Activated CD4-positive, alpha-beta T cell treated with anti-CD3 and anti-CD28 coated beads, Interleukin-2, amount 50 U/mL, for 1 hour (primary cell): ENCODE measurements at regions not wholly inside any gene's neighbourhood (a gene's known extent, or its start where the extent isn't known, plus 50 kb on each side); places are given as distances from the start of the nearest gene placed in this dataset.

ENCODE experiments used
- DNase-seq: peaks from one replicate; pipeline ENCODE4 v3.0.0-alpha.2; 2020

DNA sequence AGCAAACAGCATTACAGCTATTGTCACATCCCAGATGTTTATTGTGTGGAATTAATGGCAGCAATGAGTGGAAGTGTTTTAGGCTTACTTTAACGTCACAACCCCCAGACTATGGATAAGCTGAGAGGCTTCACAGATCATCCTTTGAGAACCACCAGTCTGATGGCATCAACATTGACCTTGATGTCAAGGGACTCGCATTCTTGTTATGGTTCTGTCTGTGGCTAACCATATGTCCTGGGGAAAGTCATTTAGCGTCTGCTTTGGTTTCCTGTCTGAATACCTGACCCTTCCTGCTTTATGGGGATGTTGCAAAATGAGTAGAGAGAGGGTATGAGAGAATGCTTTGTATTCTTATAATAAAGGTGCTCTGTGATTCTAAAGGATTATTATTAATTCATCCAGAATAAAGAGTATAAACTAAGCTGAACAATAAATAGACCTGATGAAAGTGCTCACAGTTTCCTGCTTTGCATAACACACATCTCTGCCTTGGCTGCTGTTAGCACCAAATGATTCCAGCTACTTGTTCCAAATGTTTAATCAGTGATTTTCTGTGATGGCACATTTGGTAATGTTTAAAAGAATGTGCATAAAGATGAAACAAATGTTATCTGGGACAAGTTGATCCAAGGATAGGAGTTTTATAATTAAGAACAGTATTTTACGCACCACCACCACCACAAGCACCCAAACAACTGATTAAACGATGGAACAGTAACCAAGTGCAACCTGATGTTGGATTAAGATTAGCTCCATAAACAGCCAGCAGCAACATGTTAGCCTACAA lies 116.9 kb upstream of the LRIG3 start:
- no peak for DNase-seq

DNA sequence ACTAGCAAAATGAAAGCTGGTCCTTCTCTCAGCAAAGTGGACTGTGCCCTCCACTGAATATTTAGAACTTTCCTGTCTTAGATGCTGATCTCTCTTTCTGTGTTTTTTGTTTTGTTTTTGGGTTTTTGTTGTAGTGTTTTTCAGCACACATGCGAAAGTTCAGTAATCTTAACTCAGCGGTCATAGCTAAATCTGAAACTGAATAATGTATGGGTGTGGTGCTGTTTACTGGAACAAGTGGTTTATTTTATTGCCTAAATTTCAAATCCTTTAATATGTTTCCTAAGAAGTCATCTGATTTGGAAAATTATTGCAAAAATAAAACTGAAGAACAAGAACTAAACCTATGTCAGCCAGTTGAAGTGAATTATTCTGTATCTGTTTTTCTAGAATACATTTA lies 116.0 kb upstream of the LRIG3 start:
- DNase-seq: no peak

DNA sequence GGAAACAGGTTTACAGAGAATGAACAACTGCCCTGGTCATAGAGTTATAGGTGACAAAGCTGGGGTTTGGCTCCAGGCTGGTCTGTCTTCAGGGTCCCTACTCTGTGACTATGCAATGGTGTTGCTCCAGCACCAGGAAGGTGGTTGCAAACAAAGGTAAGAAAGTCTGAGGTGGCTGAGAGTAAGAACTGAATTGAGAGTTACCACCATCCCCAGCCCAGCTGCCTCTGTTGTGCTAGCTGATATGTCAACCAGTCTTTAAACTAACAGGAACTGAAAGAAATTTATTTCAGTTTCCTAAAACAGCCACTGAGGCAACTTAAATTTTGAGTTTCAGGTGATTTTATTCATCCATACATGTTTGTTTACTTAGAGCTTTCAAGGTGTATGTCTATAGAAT lies 111.0 kb upstream of the LRIG3 start:
- no peak for DNase-seq

DNA sequence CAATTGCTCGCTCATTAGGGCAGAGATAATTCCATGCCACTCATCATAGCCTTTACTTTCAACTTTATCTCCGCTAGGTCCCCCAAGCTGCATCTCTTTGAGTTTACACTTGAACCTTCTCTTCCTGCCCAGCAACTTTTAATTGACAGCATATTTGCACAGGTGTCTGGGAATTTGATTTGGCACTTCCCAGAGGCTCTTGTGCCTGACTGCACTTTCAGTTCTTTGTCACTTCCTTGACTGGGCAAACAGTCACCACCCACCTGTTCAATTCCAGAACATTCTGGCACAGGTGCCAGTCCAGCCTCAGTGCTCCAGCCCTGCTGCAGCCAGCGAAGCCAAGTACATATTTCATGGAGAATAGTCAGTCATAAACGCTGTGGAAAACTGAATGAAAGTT lies 110.1 kb upstream of the LRIG3 start:
- no peak for DNase-seq

DNA sequence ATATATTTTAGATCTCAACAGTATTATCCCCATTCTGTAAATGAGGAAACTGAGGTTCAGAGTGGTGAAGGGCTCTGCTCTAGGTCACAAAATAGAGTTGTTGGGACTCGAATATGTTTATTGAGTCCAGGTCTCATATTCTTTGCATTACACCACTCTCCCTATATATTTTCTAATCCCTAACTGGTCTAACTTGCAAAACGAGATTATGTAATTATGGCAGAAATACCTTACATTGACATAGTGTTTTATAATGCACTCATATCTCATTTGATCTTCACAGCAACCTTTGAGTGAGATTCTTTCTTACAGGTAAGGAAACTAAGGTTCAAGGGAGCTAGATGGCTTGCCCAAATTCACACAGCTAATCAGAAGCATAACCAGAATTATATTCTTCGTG lies 106.9 kb upstream of the LRIG3 start:
- DNase-seq: no peak

DNA sequence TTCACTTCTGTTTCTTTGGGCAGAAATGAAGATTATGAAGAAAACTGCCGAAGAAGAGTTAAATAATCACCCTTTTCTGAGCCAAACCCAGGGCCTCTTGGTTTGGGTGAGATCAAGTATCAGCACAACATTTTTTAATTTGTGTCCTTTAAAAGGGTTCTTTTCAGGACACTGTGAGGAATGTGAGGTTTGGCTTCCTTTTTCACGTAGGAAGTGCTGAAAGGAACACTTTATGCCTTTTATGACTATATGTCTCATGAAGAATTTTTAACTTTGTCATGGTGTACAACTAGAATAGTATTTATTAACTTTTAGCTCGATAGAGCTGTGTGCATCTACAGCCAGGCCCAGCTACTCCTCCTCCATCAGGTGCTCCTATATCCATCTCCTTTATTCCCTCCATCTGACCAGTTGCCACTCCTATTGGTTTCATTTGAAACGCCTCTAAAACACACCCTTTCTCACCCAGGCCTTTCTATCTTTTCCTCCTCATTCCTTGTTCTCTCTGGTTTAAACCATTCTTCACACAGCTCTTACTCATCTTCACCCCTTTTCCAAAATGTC lies 103.6 kb upstream of the LRIG3 start:
- DNase-seq: no peak

DNA sequence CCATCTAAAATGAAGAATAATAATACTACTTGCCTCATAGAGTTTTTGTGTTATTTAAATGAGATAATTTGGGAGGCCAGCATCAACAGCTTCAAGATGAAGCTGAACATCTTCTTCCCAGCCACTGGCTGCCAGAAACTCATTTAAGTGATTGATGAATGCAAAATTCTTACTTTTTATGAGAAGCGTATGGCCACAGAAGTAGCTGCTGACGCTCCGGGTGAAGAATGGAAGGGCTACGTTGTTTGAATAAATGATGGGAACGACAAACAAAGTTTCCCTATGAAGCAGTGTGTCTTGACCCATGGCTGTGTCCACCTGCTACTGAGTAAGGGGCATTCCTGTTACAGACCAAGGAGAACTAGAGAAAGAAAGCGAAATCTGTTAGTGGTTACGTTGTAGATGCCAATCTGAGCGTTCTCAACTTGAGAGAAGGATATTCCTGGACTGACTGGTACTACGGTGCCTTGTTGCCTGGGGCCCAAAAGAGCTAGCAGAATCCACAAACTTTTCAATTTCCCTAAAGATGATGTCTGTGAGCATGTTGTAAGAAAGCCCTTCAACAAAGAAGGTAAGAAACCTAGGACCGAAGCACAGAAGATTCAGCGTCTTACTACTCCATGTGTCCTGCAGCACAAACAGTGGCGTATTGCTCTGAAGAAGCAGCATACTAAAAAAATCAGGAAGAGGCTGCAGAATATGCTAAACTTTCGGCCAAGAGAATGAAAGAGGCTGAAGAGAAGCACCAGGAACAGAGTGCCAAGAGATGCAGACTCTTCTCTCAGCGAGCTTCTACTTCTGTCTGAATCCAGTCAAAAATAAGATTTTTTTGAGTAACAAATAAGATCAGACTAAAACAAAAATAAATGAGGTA lies 100.0 kb upstream of the LRIG3 start:
- no peak for DNase-seq

DNA sequence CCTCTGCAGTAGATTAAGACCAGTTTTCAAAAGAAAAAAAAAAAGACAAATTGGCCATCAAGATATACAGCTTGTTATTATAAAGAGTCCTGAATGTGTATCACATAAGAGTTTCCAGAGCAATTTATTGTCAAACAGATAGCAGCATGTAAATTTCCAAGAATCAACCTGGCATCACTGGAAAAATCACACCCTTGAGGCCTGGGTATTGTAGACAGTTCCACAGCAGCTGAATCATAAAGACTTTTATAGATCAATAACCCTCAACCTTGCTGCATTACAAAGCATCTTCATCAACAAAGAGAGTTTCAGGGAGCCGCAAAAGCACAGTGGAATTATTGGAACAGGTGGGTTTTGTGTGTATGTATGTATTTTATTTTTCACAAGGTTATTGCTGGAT lies 94.6 kb upstream of the LRIG3 start:
- DNase-seq: no peak

DNA sequence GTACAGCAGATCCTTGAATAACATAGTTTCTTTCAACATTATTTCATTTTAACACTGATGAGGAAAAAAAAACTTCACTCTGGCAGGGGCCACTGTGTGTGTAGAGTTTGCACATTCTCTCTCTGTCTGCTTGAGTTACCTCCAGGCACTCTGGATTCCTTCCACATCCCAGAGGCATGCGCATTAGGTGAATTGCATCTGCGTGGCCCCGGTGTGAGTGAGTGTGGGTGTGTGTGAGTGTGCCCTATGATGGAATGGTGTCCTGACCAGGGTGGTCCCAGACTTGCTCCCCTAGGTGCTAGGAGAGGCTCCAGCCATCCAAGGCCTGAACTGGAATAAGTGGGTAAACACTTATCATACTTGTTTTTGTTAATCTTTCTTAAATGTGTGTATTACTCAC lies 90.6 kb upstream of the LRIG3 start:
- DNase-seq: no peak

DNA sequence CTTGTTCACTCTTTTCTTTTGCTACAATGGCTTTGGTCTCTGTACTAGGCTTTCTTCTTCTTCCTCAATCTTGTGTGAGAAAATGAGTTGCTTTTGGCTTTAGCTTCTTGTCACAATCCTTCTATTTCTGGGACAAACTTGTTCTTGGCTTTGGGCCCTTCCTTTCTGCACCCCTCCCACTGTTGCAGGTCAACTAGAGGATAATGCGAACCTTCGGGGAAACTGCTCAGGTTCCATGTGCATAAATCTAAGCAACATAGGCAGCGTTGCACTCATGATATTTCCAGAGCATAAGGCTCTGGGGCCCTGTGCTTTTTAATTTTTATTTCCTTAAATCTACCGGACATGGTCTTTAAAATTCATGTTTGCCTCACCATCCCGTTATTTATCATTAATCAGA lies 89.8 kb upstream of the LRIG3 start:
- DNase-seq: no peak

DNA sequence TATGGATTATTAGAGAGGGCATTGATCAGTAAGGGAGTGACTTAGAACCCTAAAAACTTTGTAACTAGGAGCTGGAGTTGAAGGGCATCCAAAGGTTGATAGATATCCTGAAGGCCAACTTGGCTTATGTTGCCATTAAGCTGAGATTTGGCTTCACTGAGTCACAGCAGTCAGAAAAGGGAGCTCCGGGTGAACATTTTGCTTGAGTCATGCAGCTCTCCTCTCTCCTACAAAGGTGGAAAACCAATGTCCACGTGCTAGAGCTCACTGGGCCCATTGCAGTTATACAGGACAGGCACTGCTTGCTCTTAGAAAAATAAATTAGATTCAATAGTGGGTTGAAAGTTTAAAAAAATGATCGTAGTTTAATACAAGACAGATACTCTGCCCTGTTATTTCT lies 87.3 kb upstream of the LRIG3 start:
- no peak for DNase-seq

DNA sequence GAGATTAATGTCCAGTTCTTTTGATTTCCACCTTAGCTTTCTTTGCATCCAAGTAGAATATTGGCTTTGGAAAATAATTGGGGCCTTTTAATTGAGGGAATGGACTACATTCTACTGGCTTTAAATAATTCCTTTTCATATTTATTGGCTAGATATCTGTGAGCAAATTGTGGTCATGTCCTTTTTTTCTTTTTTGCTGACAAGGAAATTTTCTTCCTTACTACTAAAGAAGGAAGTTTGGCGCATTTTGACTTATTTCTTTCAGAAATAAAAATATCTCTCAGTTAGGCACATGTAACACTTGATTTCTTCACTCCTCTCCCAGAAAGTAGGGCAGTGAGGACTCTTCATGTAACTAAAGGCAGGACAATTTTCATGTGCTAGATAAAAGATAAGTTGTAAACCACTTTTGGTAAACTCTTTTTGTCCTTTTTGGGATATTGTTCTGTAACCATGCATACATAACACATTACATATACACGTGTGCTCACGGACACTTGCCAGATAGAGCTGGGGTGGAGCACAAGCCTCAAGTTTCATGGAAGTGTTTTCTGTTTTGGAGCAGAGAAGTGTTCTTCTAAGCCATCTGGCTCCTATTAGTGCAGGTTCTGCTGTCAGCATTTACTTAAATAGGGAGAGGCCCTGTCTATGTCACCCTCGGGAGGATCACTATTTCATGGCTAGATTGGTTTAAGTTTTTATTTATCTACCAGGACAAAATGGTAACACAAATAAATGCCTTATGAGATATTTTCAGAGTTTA lies 85.1 kb upstream of the LRIG3 start:
- DNase-seq: no peak

DNA sequence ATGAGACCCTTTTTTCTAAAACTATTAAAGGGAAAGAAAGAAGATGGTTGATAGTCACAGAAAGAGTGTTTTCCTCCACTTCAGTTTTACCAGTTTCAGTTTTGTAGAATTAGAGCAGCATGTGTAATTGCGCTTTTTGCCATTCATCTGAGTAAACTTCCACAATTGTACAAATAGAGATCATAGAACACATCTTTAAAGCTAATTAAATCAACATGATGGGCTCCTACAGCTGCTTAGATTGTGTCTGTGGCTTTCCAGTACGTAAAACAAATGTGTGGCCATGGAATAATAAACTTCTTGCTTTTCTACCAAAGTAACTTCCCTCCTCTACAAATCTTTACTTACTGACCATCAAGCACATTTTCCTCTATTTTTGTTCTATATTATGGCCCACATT lies 84.2 kb upstream of the LRIG3 start:
- no peak for DNase-seq

DNA sequence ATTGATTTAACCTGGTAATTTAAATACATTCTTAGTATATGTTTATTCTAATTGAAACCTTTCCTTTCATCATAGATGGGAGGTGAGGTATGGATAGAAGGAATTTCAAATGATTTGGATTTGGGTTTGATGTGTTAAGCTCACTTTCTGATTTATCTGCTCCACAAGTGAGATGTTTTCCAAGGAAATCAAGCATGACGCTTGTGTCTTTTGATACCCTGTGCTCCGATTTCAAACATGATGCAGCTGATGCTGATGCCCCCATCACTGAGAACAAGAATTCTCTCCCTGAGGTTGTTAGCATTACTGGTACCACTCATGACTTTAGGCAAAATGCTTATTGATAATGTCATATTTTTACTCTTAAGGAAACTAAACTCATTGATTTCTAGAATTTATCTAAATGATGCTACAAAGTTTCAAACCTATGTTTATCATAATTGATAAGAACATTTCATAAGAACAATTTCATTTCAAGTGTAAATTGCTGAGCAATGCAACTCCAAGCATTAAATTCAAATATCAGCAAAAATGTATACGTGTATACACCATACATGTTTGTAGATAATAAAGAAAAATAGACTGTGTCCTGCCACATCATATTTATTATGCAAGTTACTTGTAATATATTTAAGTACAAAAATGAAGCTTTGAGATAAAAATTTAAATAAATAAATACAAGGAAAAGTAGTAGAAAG lies 75.5 kb upstream of the LRIG3 start:
- no peak for DNase-seq

DNA sequence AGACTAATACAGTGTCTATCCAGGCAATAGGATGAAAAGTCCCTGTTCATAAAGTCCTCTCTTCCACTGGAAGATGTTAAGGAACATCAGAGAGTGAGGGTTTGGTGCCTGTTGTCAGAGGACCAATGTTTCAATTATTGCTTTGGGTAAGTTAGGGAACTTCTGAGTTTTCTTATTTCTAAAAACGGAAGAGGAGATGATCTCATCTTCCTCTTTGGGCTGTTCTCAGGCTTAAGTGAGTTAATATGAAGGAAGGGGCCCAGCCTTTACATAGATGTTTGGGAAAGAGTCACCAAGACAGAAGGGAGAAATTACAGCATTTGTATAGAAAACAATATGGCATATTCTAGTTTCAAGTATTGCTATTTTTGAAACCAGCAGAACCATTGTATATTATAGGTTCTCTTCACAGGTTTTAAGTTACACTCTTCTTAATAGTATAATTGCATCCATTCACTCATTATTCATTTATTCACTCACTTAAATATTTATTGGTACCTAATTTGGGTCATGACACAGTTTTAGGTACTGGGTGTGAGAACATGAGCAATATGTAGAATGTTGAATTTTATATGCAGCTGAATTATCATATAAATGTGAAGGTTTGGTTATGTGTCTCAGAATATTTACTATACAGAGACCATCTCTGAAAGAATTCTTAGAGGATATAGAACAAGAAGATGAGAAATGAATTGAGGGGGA lies 68.5 kb upstream of the LRIG3 start:
- no peak for DNase-seq

DNA sequence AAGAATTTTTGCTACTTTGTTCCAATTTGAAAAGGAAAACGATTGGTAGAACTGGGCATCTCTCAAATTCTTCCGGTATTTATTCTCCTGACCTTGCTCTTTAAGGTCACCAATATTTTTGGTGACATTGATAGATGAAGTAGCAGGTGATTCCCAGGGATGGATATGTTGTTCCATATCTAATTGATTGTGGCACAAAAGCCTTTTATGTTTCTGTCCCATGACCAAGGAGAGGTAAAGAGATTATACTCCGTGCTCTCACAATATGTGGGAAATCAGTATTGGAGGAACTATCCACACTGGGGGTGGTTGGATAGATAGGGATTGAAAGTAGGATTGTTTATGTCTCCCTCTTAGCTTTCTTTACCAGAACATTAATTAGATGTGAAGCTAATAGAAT lies 61.7 kb upstream of the LRIG3 start:
- no peak for DNase-seq

DNA sequence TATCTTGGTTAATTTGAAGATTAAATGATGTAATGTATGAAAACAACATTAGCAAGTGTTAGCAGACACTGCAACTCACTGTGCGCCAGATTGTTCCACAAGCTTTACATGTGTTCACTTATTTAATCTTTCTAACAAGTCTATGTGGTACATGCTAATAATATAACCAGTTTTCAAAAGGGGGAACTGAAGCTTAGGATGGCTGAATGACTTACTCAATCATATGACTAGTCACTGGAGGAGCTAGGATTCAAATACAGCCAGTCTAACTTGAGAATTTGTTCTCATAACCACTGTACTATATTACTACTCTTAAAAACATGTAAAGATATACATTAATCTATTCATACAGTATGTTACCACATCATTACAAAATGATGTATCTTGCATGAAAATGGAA lies 60.5 kb upstream of the LRIG3 start:
- DNase-seq: no peak

DNA sequence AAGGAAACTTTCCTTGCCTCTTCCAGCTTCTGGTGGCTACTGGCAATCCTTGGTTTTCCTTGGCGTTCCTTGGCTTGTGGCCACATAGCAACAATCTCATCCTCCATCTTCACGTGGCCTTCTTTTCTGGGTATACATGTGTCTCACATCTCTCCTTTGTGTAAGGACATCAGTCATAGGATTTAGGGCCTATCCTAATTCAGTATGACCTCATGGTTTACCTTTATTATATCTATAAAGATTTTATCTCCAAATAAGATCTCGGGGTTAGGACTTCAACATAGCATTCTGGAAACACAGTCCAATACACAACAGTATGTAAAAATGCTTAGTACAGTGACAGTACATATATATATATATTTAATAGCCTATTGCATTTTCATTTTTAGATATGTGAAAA lies 58.4 kb upstream of the LRIG3 start:
- no peak for DNase-seq

DNA sequence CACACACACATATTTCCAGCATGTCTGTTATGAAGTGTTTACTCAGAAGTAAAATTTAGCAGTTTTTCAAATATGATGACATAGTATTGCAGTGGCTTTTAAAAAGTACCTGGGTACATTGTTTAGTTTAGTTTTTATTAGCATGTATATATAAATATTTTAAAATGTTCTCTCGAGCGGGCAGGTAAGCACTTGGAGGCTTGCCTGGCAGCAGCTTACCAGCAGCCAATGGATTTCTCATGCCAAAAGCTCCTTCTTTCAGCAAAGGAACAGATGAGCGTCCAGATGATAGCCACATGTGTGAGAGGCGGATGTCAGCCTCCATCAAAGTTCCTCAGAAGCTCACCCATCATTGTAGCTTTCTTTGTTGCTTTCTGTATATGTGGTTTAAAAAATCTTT lies 57.2 kb upstream of the LRIG3 start:
- DNase-seq: no peak

DNA sequence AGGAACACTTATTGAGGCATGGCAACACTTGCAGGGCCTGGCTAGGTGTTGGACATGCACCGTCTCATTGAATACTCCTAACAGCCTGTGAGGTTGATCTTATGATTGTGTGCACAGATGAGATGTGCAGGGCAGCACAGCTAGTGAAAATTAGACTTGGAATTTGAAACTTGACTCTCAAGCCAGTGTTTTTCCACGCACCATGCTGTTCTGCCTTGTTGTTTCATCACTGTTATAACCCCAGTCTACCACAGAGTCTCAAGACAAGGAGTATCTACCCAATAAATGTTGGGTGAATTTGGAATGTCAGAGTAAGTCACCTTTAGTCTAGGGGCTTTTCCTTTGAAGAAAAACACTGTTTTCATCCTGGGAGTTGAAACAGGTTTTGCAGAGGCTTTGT lies 55.8 kb upstream of the LRIG3 start:
- no peak for DNase-seq
